ENCODE measurements at regions not wholly inside any gene's neighbourhood (a gene's known extent, or its start where the extent isn't known, plus 50 kb on each side); places are given as distances from the start of the nearest gene placed in this dataset.

DNA sequence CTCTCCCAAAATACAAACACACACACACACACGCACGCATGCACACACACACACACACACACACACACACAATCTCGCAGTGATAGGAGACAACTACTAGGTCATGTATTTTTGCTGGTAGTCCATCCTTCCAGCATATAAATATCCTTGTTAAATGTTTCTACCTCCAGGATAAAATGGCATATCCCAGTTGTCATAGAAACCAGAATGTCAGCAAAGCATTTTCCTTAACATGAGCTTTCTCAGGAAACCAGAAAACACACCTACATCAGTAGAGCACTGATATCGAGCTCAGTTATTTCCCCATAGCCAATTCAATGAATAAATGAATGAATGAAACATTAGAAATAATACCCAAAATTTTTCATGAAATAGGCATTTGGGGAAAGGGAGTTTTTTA lies 115.7 kb downstream of the PWWP3B start:
- TF ChIP-seq, protein P1, sequence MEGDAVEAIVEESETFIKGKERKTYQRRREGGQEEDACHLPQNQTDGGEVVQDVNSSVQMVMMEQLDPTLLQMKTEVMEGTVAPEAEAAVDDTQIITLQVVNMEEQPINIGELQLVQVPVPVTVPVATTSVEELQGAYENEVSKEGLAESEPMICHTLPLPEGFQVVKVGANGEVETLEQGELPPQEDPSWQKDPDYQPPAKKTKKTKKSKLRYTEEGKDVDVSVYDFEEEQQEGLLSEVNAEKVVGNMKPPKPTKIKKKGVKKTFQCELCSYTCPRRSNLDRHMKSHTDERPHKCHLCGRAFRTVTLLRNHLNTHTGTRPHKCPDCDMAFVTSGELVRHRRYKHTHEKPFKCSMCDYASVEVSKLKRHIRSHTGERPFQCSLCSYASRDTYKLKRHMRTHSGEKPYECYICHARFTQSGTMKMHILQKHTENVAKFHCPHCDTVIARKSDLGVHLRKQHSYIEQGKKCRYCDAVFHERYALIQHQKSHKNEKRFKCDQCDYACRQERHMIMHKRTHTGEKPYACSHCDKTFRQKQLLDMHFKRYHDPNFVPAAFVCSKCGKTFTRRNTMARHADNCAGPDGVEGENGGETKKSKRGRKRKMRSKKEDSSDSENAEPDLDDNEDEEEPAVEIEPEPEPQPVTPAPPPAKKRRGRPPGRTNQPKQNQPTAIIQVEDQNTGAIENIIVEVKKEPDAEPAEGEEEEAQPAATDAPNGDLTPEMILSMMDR (IDR thresholded peaks at IDR 0.05), result no peak
- no peak for TF ChIP-seq POLR2A (IDR thresholded peaks at IDR 0.05)

All from uterus (tissue), 2 donors.